Nephron progenitor cell (in vitro differentiated cells): ENCODE measurements at regions not wholly inside any gene's neighbourhood (a gene's known extent, or its start where the extent isn't known, plus 50 kb on each side); places are given as distances from the start of the nearest gene placed in this dataset.

Experiments
- DNase-seq: peaks from one replicate; pipeline ENCODE4 v3.0.0; 2021
- H3K27ac Mint-ChIP-seq: 2 replicates; pipeline ENCODE4 v1.8.0; 2021; ENCODE audit warnings: mild to moderate bottlenecking, moderate library complexity, mixed read lengths
- H3K27me3 Mint-ChIP-seq: 2 replicates; pipeline ENCODE4 v1.8.0; 2021; ENCODE audit warnings: mild to moderate bottlenecking, low read depth, mixed read lengths; ENCODE audit not compliant: poor library complexity
- H3K36me3 Mint-ChIP-seq: 2 replicates; pipeline ENCODE4 v1.8.0; 2021; ENCODE audit warnings: low read depth, mixed read lengths
- H3K4me1 Mint-ChIP-seq: 2 replicates; pipeline ENCODE4 v1.8.0; 2021; ENCODE audit warnings: mixed read lengths
- H3K4me3 Mint-ChIP-seq: 2 replicates; pipeline ENCODE4 v1.8.0; 2021; ENCODE audit warnings: mild to moderate bottlenecking, moderate library complexity, mixed read lengths
- H3K9me3 Mint-ChIP-seq: 2 replicates; pipeline ENCODE4 v1.8.0; 2021; ENCODE audit warnings: mild to moderate bottlenecking, moderate library complexity, mixed read lengths
- TF ChIP-seq, protein P1 (sequence below): fragments of 200-600 bp; sonication (generic); IDR thresholded peaks from 2 replicates; pipeline ENCODE4 v1.5.0; 2021; ENCODE audit warnings: antibody characterized with exemption

DNA sequence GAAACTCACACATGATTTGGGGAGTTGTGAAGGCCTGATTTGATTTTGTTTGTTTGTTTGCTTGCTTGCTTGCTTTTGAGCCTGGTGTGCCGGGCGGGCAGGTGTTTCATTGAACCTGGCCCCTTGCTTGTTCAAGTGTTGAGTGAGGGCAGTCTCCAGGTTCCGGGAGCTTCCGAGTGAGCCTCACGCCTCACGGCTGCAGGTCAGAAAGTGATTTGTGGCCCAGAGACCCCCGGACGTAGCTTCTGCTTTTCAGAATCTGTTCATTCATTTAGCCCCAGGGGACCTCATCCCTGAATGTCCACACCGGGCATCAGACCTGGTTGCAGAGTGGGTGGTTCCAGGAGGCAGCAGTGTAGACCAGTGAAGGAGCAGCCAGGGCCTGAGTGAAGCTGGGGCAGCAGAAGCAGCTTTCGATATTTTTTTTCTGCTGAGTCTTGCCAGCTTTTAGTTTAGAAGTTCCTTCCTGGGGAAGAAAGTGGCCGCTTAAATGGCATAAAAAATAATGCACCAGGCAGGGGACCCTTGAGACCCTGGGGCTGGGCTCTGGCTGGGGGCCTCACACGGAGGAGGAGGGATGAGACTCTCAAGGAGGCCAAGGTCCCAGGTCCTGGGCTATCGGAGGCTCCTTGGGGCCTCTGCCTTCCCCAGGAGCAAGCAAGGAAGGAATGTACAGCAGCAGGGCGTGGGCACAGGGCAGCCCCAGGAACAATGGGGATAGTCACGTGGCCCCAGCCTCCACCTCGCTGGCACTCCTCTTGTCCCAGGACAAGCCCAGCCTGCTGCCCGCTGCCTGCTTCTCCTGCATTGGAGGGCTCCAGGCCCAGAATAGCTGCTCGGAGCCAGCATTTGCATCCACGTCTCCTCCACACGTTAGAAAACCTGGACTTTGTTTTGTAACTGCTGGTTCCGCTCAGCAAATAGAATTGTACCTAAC is 89.2 kb upstream of the BHLHE23 start:
- Mint-ChIP-seq H3K36me3 (no peaks in the 10 kb centered on the region), H3K4me1 (no peaks in the 10 kb centered on the region), H3K27me3 (peaks cover 45% of the 10 kb centered on the region), H3K9me3 (no peaks in the 10 kb centered on the region), H3K27ac (no peak overlapping the region), H3K4me3 (no peak overlapping the region)
- TF ChIP-seq, protein P1, sequence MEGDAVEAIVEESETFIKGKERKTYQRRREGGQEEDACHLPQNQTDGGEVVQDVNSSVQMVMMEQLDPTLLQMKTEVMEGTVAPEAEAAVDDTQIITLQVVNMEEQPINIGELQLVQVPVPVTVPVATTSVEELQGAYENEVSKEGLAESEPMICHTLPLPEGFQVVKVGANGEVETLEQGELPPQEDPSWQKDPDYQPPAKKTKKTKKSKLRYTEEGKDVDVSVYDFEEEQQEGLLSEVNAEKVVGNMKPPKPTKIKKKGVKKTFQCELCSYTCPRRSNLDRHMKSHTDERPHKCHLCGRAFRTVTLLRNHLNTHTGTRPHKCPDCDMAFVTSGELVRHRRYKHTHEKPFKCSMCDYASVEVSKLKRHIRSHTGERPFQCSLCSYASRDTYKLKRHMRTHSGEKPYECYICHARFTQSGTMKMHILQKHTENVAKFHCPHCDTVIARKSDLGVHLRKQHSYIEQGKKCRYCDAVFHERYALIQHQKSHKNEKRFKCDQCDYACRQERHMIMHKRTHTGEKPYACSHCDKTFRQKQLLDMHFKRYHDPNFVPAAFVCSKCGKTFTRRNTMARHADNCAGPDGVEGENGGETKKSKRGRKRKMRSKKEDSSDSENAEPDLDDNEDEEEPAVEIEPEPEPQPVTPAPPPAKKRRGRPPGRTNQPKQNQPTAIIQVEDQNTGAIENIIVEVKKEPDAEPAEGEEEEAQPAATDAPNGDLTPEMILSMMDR, result no peak
- DNase-seq, result peak; percentile 0

DNA sequence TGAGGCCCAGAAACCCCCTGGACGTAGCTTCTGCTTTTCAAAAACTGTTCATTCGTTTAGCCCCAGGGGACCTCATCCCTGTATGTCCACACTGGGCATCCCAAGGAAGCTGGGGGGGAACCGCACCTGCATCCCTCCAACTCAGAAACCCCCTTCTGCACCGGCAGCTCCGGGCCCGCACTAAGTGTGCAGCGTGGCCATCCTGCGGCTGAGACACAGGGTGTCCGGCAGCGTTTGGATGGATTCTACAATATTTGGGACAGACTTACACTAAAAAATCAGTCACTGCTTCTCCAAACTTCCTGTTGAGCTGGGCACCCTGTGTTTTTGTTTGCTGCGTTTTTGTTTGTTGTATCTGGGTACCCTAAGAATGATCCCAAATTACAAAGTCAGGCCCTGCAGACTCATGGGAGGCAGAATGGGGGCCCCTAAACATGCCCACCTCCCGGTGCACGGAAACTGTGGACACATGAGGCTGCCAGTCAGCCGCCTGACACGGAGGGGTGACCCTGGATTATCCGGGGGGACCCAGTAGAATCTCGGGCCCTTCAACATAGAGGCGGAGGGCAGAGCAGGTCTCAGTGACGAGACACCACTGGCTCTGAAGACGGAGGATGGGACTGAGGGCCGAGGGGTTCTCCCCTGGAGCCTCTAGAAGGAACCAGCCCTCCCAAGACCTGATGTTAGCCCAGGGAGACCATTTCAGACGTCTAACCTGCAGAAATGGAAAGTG is 88.2 kb upstream of the BHLHE23 start:
- H3K9me3 Mint-ChIP-seq, result no peaks in the 10 kb centered on the region
- peak; percentile 0 for DNase-seq
- peaks cover 54% of the 10 kb centered on the region for H3K27me3 Mint-ChIP-seq
- TF ChIP-seq, protein P1, result no peak
- H3K27ac Mint-ChIP-seq, result no peak overlapping the region
- no peak overlapping the region for H3K4me3 Mint-ChIP-seq
- H3K36me3 Mint-ChIP-seq, result no peaks in the 10 kb centered on the region
- H3K4me1 Mint-ChIP-seq, result no peaks in the 10 kb centered on the region

DNA sequence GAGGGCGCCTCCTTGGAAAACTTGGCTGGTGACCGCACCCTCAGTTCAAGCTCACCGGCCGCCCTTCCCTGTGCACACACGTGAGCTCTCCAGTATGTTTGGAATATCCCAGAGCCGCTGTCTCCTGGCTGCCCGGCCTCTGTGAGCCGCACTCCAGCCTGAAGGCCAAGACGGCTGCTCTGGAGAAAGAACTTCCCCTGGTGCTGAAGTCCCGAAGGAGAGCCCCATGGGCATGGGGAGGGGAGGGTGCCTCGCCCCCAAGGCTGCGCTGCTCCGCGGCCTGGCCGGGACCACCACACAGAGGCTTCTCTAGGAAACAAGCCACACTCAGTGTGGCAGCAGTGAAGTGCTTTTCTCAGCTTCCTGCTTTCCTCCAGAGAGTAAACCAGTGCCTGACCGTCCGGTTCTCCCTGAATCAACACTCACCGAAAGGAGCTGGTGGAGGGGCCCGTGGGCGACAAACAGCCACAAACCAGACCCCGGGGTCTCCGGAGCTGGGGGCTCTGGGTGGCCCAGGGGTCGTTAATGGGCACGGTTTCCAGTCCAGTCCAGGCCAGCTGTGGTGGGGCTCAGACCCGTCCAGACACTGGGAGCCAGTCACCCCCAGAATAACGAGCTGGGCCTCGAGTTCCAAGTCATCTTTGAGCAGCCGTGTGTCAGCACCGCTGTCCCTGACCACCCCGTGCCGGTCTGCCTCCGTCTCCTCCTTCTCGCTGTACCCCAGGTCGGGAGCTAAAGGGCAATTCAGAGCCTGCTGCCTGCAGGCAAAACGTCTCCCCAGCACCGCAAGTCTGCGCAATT is 87.4 kb upstream of the BHLHE23 start:
- Mint-ChIP-seq H3K9me3 (no peaks in the 10 kb centered on the region), H3K27me3 (peaks cover 61% of the 10 kb centered on the region), H3K4me1 (no peaks in the 10 kb centered on the region), H3K36me3 (no peaks in the 10 kb centered on the region), H3K4me3 (no peak overlapping the region), H3K27ac (no peak overlapping the region)
- TF ChIP-seq, protein P1, result no peak
- DNase-seq, result peak; percentile 1

DNA sequence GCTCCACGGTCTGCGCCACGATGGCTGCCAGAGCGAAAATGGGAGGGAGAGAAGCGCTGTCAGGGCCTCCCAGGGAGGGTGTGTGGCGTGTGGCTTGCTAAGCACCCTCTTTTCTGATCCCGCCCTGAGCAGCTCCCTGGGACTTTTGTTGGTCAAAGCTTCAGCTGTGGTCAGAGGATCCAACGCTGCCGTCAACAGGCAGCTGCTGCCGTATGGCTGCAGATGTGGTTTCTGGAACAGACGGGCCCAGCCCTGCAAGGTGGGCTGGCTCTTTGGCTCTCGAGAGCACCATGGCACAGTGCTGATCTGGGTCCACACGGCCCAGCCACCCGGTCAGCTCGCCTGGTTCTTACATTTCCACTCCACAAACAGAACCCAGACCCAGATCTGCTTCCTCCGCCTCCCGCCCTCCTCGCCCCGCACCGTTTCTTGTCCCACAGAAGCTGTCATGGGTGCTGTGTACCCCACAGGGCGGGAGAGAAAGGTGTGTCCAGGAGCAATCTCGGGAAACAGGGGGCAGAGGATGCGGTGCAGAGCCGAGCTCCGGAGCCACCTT is 86.0 kb upstream of the BHLHE23 start:
- Mint-ChIP-seq H3K4me1 (no peaks in the 10 kb centered on the region), H3K9me3 (no peaks in the 10 kb centered on the region), H3K36me3 (no peaks in the 10 kb centered on the region), H3K27me3 (peaks cover 75% of the 10 kb centered on the region), H3K4me3 (no peak overlapping the region), H3K27ac (no peak overlapping the region)
- TF ChIP-seq, protein P1, result no peak
- DNase-seq, result peak; percentile 0

DNA sequence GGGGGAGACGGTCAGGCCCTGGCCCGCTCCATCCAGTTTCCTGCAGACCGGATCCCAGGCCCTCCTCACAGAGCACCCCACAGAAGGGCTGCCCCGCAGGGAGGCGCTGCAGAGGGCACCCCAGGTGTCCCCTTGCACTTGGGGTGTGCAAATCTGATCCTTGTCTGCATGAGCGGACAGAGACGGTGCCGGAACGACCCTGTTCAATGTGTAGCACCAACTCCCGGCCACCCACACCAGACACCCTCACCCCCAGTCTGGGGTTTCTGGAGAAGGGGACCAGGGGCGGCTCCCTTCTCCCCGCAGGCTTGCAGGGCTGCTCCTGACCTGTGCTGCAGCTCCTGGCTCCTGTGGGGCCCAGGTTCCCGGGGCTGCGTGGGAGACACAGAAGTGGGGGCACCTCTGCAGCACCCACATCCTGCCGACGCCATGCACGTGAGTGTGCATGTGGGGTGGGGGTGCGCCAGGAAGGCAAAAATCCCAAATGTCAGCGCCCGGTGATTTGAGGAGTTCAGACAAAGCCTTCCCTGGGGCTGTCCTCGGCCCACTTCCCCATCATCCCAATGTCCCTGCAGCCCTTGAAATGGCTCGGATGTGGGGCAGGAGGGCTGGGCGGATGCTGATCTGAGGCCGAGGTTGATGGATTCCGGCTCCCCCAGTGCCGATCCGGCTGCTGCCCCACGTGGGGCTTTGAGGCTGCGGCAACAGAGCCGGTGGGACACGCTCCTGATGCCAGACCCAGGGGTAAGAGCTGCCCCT is 85.3 kb upstream of the BHLHE23 start:
- H3K27ac Mint-ChIP-seq, result no peak overlapping the region
- TF ChIP-seq, protein P1, result no peak
- no peaks in the 10 kb centered on the region for H3K9me3 Mint-ChIP-seq
- no peaks in the 10 kb centered on the region for H3K4me1 Mint-ChIP-seq
- H3K4me3 Mint-ChIP-seq, result no peak overlapping the region
- H3K27me3 Mint-ChIP-seq, result peaks cover 81% of the 10 kb centered on the region
- peak; percentile 2 for DNase-seq
- H3K36me3 Mint-ChIP-seq, result no peaks in the 10 kb centered on the region
